C1 segment of cervical spinal cord (tissue), 14 donors: ENCODE measurements at regions not wholly inside any gene's neighbourhood (a gene's known extent, or its start where the extent isn't known, plus 50 kb on each side); places are given as distances from the start of the nearest gene placed in this dataset.
"Not testable (repeated sequence)": the region's sequence is repeated elsewhere in the genome, so short reads cannot be mapped to it uniquely, and the experiment has no call there.

Experiments
- DNase-seq, 14 donors: peaks; one replicate each; lab custom pipeline; 2025; lab: John Stamatoyannopoulos, UW

DNA sequence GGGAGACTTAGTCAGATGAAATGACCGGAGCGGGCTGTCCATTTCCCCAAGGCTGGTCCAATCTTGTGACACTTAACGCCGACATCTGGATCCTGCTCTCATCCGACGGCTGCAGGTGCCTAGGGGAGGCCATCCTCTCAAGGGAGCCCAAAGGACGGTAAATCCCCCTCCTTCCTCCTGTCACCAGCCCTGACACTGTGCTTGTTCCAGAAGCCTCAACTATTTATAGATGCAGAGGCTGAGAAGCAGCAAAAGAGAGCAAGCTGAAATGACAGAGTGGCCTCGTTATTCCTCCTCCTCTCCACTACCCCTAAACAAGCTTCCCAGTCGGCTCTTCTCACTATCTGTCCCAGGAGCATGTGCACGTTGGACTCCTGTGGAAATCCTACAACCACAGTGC lies 533.7 kb downstream of the LIG4 start:
- DNase-seq, result no peak

DNA sequence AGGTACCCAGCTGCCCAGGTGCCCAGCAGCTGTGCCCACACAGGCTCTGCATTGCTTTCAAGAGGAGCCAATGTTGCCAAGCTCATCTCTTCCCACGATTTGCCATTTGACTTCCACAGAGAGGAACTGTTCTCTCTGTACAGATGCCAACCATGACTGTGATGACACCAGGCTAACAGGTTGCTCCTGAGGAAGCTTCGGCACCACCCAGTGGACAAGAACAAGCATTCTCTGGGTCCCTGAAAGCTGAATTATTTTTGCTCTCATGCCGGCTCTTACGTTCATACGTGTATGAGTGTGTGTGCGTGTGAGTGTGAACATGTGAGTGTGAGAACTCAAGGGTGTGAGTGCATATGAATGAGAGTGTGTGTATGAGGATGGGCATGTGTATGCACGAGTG lies 535.2 kb downstream of the LIG4 start:
- DNase-seq, result no peak

GRCh38 chr13:107678075-107678689 lies 537.2 kb downstream of the LIG4 start:
- DNase-seq, result no peak

DNA sequence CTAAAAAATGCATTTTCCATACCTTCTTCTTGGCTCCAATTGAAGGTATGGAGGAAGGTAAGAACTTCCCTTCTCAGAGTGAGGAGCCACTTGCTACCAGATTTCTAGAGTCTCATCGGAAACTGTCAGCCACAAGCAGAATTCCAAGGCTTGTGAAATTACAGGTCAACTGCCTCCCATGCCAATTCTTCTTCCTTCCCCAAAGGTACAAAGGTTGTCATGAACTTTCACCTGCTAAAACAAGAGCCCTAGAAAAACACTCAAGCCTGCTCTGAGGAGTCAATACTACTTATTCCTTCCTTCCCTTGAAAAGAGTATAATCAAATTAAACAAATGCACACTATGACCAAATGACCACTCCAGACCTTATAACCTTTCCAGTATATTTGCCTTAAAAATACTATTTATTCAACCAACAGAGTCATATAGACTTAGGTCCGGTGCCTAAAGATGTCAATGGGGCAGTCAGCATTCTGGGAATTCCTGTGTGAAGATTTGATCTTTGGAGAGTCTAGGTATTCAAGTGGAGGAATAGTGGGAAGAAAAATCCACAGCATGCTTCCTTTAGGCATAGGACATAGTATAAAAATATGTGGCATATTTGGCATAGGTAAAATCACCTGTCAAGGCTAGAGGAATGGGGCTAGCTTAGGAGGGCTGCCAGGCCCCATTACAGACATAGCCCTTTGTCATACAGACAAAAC lies 539.3 kb downstream of the LIG4 start:
- no peak for DNase-seq

- no peak for DNase-seq
These were observed 545.8 kb downstream of the LIG4 start for GRCh38 chr13:107669391-107669993.

DNA sequence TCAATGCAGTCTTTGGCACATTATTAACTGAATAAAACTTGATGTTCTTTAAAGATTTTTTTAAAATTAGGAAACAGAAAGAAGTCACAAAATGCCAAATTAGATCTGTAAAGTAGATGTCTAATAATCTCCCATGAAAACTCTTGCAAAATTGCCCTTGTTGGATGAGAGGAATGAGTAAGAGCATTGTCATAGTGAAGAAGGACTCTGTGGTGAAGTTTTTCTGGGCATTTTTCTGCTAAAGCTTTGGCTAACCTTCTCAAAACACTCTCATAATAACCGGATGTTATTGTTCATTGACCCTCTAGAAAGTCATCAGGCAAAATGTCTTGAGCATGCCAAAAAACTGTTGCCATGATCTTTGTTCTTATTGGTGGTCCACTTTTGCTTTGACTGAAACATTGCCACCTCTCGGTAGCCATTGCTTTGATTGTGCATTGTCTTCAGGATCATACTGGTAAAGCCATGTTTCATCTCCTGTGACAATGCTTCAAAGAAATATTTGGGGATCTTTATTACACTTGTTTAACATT lies 549.3 kb downstream of the LIG4 start:
- no peak for DNase-seq

DNA sequence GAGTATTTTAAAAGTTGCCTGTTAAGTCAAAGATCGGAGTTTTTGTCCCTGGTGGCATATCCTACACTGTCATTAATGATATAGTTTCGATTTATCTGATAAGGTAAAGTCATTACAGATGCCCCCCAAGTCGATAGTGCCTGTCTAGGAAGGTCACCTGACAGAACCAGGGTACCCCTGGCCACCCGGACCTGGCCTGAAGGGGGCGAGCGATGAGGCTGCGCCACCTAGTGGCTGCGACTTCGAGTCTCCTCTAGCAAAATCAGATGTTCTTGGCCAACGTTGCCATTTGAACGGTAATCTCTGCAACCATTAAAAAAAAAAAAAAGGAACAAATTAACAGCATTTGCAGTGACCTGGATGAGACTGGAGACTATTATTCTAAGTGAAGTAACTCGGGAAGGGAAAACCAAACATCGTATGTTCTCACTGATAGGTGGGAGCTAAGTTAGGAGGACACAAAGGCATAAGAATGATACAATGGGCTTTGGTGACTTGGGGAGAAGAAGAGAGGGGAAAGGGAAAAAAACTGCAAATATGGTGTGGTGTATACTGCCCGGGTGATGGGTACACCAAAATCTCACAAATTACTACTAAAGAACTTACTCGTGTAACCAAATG lies 565.1 kb downstream of the LIG4 start:
- peak in 8 of 14 donors; percentile 1 to 39 (median 13) for DNase-seq

- DNase-seq, result no peak
These were observed 566.3 kb downstream of the LIG4 start for GRCh38 chr13:107649079-107649478.

GRCh38 chr13:107644136-107644535 lies 571.2 kb downstream of the LIG4 start:
- no peak for DNase-seq

GRCh38 chr13:107643615-107644014 lies 571.7 kb downstream of the LIG4 start:
- DNase-seq, result no peak

GRCh38 chr13:107642831-107643230 lies 572.5 kb downstream of the LIG4 start:
- peak in 1 of 14 donors; percentile 86 for DNase-seq

DNA sequence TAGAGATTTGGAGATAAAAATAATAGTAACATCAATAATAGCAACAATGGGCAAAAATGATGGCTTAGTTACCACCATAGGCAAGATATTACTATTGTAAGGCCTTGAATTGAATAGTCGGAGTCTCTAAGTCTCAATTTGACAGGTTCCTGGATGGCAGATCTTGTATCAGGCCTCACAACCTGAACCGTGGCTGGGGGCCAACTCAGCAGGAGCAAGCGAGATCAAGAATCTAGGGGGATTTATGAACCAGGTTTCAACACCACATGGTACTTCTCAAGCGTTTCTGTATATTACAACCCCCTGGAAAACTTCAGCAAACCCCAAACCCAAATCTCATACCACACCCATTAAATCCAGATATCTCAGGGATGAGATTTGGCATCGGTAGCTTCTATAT lies 573.8 kb downstream of the LIG4 start:
- DNase-seq, result peak in 1 of 14 donors; percentile 68

DNA sequence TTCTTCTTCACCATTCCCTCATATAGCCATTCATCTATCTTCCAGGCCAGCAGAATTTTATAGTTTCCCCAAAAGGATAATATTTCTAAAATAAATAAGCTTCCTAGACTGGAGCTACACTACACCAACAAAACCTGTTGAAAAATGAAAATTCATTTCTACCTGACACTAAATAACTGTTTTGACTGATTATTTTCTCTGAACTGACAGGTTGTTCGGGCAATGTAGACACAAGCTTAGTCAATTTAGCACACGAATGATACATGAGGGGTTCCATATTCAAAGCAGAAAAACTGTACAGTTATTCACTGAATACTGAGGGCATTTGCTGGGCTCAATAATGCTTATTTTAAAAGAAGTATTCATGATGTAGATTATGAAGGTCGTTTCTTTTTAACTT lies 589.7 kb downstream of the LIG4 start:
- no peak for DNase-seq

DNA sequence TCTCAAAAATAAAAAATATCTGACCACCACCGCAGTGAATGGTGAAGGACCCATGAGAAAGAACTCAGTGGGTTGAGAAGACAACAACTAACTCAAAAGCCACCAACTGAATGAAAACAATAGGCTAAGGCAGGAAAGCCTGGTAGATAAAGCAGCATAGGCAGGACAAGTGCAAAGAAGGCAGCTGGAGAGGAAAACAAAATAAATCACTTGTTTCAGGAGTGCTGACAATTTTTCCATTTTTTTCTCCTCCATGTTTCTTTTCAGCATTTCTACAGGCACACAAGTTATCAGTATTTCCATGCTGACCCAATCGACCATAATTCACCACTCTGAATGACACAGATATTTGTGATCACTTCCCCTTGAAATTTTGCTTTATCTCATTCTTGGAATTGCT lies 597.8 kb downstream of the LIG4 start:
- DNase-seq, result no peak

DNA sequence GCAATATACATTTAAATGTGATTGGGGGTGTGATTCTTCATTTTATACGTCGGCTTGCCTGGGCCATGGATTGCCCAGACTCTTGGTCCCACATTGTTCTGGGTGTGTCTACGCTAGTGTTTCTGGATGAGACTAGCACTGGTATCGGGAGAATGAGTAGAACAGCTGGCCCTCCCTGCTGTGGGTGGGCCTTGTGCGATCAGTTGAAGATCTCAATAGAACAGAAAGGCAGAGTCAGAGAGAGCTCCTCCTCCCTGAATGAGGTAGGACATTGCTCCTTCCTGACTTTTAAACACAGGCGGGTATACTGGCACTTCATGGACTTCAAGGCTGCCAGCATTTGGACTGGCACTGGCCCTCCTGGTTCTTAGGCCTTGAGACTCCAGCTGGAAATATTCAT lies 603.0 kb downstream of the LIG4 start:
- no peak for DNase-seq

- no peak for DNase-seq
These were observed 606.6 kb downstream of the LIG4 start for GRCh38 chr13:107608736-107609135.

- no peak for DNase-seq
These were observed 614.4 kb downstream of the LIG4 start for GRCh38 chr13:107600971-107601370.

DNA sequence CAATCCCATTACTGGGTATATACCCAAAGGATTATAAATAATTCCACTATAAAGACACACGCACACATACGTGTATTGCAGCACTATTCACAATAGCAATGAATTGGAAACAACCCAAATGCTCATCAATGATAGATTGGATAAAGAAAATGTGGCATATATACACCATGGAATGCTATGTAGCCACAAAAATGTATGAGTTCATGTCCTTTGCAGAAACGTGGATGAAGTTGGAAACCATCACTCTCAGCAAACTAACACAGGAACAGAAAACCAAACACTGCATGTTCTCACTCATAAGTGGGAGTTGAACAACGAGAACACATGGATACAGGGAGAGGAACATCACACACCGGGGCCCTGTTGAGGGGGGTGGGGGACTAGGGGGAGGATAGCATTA lies 619.0 kb downstream of the LIG4 start:
- not testable (repeated sequence) for DNase-seq

- DNase-seq, result no peak
These were observed 624.8 kb downstream of the LIG4 start for GRCh38 chr13:107590556-107590955.

- peak in 1 of 14 donors; percentile 21 for DNase-seq
These were observed 627.7 kb downstream of the LIG4 start for GRCh38 chr13:107587681-107588080.

GRCh38 chr13:107586216-107586615 lies 629.1 kb downstream of the LIG4 start:
- peak in 1 of 14 donors; percentile 32 for DNase-seq

DNA sequence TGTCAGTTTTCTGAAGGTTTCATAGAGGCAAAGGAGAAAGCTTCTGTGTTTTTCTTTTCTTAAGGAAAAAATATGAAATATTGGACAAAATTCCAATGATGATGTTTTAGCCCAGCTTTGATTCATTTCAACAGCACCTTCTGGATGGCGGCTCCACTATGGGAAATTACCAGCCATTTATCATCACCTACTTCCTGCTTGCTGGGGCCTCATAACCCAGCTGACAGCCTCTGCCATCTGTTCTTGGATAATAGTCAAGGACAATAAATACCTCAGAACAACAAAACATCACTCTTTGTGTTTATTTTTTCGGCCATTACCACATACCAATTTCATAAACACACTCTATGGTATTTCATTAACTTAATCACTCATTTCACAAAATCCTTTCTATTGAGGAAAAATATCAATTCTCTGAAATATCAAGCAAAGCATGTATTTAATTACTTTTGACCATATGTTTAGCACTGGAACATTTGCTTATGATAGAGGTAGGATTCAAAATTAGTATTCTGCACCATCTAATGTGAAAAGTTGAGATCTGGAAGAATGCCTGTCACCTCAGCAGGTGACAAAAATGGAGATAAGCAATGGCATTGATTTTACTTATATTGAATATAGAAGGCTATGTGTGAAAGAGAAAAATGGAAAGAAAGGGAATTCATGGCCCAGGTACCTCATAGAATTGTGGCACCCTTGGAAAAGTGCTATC lies 629.7 kb downstream of the LIG4 start:
- DNase-seq, result peak in 1 of 14 donors; percentile 76
